ENCODE measurements at regions not wholly inside any gene's neighbourhood (a gene's known extent, or its start where the extent isn't known, plus 50 kb on each side); places are given as distances from the start of the nearest gene placed in this dataset.
A peak's percentile ranks its signal among the peaks of the same experiment; 100 is the strongest.

DNA sequence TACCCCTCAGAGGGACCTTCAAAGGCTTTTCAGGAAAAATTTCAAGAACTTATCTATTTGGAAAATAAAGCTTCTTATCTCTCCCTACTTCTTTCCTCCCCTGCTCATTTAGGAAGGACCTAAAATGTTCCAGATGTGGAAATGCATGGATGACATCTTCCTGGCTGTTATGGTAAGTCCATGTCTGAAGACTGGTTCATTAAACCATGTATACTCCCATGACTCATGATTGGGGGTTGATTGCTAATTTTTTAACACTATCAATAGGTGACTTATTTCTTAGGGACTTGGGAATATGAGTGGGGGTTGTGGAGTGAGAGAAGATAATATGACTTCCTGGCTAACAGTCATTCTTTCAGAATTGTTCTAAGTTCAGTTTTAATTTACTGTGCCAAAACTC, 104.0 kb upstream of the PARD3B start:
- DNase-seq: no peak

- no peak for DNase-seq
Measured at GRCh38 chr2:204445149-204445548, 100.1 kb upstream of the PARD3B start.

- no peak for DNase-seq
Measured at GRCh38 chr2:204447722-204448121, 97.6 kb upstream of the PARD3B start.

- no peak for DNase-seq
Measured at GRCh38 chr2:204449977-204450376, 95.3 kb upstream of the PARD3B start.

DNA sequence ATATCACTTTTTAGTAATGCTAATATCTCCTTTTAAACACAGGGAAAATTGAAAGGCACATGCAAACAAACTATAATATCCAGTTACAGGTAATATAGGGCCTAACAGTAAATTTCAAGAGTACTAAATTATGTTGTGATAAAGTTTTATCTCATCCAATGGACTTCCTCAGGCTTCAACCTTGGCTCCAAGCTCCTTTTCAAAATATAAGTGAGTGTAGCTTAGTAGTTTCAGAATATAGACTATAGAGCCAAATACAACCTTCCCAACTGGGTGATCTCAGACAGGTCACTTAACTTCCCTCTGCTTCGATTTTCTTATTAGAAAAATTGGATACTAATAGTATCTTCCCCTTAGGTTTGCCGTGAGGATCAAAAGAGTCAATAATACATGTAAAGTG, 93.5 kb upstream of the PARD3B start:
- DNase-seq: no peak

DNA sequence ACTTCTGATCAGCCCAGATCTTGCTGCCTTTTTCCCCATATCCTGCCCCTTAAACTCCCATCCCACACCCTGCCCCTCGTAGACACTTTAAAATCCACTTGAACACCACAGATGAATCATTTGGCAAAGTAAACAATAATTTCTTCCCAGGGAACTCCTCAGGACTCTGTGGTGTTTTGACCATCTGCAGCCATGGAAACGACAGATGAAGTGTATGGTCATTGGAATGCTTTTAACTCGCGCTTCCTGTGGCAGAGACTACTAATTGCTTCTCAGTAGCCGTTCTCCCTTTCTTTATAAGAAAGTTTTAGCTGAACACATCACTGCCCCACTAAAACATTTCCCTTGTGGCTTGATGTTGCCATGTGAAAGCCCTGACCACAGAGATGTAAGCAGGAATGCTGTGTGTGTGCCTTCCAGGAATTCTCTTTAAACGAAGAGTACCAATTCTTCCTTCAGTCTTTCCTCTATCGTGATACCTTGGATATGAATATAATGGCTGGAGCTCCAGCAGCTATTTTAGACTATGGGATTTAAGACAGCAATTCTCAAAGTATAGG, 92.7 kb upstream of the PARD3B start:
- DNase-seq: no peak

DNA sequence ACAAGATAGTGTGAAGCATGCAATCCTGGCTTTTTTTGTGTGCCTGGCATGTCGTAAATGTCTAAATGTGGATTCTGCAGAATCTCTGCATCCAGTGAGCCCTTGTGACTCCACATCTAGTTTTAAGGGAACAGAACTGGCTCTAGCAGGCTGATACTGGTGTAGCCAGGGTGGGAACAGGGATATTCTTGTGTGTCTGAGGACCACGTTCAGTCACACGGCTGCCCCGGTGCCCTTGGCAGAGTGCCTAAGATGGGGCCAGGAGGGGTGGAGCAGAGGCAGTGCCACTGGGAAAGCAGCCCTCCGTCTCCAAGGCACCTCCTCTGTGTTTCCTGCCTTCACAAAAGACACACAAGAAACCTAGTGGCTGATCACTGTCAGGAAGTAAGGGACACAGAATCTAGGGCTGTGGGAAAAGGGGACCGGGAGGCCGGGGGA, 91.5 kb upstream of the PARD3B start:
- DNase-seq: peak; percentile 15

- DNase-seq: no peak
Measured at GRCh38 chr2:204454672-204455380, 90.4 kb upstream of the PARD3B start.

GRCh38 chr2:204468746-204469429, 76.4 kb upstream of the PARD3B start:
- DNase-seq: no peak

DNA sequence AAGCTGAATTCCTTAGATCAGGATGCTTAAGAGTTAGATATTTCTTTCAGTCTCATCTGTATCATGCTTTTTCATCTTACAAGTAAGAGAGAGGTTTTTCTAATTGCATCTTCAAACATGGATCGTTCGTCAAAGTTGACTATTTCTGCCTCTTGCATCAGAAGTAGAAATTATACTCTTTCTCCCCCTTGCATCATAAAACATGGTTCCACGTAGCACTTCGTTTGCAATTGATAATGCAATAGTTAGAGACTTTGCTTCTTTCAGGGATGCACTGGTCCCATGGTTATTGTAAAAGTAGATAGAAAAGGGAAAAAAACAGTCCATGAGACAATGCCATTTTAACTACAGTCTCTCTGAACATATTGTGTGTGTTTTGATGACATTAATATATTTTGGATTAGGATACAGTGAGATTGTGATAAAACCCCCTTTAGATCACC, 75.1 kb upstream of the PARD3B start:
- no peak for DNase-seq

- DNase-seq: no peak
Measured at GRCh38 chr2:204470621-204471196, 74.6 kb upstream of the PARD3B start.

- no peak for DNase-seq
Measured at GRCh38 chr2:204472375-204472774, 72.9 kb upstream of the PARD3B start.

DNA sequence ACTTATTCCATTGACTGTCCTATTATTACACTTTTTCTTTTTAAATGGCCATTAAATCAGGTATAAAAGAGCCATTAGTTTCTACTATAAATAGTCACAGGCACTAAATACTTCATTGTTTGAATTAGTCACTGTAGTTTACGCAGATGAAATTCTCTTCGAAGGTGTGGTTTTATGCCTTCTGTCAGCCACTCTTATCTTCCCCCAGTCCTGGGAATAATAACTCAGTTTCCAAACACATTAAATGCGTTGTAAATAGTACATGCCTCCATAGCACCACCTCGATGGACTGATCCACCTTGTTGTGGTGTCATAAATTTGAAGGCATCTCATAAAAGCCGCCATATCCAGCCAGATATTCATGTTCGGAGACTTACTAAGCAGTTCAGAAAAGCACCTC, 72.1 kb upstream of the PARD3B start:
- DNase-seq: no peak

GRCh38 chr2:204475399-204475798, 69.9 kb upstream of the PARD3B start:
- DNase-seq: no peak

DNA sequence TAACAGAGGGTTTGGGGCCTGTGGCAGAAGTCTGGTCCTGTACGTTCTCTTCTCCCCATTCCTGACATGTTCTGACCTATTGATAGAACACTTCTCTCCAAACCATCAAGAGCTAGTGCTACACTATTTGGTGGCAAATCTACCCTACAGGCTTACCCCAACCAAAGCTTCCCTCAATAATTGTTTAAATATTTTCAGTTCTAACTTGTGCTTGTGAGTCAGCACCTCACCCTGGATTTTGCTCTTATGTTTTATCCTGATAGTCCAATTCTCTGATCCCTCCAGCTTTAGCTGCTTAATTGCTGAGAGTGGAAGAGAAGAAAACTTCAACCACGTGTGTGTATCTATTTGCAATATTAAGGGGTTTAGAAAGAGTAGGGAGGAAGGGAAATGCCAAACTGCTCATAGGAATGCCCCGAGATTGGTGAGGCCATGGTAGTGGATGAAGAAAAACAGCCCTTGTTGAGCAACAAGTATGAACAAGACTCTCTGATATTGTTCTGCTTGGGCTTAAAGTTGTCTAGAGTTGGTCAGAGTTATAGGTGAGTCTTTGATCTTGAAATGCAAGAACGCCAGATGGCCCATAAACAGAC, 67.8 kb upstream of the PARD3B start:
- DNase-seq: no peak

- DNase-seq: no peak
Measured at GRCh38 chr2:204479557-204479956, 65.7 kb upstream of the PARD3B start.

- DNase-seq: no peak
Measured at GRCh38 chr2:204480676-204481075, 64.6 kb upstream of the PARD3B start.

DNA sequence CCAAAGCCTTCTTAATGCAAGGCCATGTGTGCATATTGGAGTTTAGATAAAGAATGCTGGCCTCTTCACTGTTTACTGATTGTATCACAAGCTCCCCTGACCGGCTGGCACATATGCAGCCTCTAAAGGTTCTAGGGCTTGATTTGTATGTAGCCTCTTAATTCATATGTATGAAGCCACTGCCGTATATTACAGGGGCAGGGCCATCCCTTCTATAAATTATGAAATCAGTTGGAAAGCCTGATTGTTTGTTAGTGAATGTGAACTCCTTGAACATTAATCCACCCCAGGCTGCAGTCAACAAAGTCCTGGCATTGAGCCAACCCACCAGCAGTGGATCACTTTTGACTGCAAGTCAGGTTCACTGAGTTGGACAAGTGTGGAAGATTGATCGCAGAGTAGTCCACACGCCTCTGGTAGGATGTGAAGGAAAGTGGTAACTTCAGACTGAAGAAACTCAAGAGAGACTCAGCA, 61.6 kb upstream of the PARD3B start:
- no peak for DNase-seq

DNA sequence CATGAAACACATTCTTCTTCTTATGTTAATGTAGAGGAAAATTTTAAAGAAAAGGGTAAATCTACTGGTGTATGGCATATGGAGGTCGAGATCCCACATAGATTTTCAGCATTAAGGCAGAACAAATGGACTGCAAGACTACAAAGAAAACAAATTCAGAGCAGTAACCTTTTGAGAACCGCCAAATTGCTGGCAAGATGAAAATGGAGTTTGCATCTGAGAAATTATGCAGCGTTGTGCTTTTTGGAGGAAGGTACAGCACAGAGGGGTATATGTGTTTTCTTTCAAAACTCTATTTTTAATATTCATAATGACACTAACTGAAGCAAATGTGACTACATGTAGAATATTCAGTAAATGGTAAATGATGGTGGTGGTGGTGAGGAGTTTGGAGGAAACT, 59.0 kb upstream of the PARD3B start:
- DNase-seq: no peak

- DNase-seq: no peak
Measured at GRCh38 chr2:204486805-204487204, 58.5 kb upstream of the PARD3B start.

DNA sequence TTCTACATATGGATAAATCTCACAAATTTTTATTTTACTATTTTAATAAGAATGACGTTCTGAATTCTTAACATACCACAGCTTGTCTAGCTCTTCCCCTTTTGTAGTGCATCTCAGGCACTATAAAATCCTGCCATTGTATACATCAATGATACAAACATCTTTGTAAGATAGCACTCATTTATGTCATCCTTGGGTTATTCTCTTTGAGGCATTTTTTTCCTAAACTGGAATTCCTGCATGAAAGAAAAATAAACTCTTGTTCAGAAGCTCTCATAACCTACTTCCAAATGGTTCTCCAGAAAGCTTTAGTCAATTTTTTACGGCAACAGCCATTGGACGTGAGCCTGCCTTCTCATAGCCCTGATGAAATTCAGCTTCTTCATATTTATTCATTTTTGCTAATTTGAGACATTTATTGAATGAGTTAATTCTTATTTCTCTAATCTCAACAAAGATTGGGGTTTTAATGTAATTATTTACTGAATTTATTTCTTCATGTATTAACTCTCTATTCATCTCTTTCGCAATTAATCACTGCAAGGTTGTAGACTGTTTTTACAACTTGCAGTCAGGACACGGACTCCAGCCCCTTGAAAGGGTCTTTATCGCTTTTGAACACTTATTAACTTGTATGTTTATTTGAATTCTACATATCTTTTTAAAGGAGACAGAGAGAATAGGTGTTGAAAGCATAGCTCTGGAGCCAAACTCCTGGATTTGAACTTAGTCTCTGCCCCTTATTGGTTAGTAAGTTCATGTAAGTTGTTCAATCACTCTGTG, 57.6 kb upstream of the PARD3B start:
- no peak for DNase-seq

GRCh38 chr2:204491528-204491927, 53.7 kb upstream of the PARD3B start:
- DNase-seq: no peak

DNA sequence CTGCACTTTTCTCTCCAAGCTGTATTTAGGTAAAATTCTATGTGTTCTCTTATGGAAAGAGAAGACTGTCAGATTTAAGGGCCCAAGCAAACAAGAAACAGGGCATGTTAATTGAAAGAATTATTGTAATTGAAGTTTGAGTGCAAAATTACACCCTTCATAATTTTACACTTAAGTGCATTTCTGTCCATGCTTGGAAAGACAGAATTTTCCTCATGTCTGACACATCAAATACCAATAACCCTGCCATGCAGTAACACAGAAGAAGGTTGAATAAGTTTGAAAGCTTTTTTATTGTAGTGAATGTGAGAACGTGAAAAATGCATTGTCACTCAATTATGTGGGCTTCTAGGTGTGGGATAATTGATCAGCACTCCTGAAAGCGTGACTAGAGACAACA, 52.9 kb upstream of the PARD3B start:
- no peak for DNase-seq
